Activated CD8-positive, alpha-beta memory T cell treated with anti-CD3 and anti-CD28 coated beads, Interleukin-2, amount 50 U/mL, for 24 hours (primary cell): ENCODE measurements at regions not wholly inside any gene's neighbourhood (a gene's known extent, or its start where the extent isn't known, plus 50 kb on each side); places are given as distances from the start of the nearest gene placed in this dataset.

Experiments
- DNase-seq: peaks from one replicate; pipeline ENCODE4 v3.0.0-alpha.2; 2020; ENCODE audit errors: extremely low read depth

DNA sequence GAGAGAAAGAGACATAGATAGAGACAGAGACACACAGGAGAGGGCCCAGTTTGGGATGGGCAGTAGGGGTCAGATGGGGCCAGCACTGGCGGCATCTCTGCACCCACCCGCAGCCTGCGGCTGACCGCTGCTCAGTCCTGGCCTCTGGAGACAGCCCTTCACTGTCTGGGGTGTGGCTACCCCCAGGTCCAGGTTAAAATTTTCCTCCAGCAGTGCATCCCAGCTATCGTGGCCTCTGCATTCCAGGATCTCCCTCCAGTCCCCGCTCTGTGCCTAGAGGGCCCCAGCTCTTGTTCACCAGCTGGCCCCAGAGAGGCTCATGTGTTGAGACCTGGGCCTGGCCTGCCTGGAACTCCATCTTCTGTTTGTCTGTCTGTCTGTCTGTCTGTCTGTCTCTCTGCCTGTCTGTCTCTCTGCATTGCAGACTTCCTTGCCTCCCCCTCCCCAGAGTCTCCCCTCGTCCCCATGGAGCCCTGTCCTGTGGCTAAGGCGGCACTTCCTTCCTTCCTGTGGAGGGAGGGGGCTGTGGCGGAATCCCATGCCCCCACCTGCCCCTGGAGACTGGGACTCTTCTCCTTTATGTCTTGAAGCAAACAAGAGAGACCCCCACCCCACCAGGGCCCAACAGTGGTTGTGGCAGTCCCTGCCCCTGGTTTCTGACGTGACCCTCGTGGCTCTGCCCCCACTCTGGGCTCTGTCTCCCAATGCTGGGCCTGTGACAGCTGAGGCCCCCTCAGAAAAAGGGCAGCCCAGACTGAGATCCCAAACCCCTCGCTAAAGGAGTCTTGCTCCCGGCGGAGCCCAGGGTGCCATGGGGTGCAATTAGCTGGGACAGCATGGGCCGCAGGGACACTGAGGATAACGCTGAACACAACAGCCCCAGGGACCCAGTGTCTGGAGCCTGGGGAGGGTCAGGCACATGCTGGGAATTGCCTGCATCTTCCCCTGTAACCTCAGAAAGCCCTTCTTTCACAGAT lies 241.8 kb downstream of the NPHP4 start:
- DNase-seq = no peak

GRCh38 chr1:5748286-5749225 lies 243.7 kb downstream of the NPHP4 start:
- DNase-seq = no peak

DNA sequence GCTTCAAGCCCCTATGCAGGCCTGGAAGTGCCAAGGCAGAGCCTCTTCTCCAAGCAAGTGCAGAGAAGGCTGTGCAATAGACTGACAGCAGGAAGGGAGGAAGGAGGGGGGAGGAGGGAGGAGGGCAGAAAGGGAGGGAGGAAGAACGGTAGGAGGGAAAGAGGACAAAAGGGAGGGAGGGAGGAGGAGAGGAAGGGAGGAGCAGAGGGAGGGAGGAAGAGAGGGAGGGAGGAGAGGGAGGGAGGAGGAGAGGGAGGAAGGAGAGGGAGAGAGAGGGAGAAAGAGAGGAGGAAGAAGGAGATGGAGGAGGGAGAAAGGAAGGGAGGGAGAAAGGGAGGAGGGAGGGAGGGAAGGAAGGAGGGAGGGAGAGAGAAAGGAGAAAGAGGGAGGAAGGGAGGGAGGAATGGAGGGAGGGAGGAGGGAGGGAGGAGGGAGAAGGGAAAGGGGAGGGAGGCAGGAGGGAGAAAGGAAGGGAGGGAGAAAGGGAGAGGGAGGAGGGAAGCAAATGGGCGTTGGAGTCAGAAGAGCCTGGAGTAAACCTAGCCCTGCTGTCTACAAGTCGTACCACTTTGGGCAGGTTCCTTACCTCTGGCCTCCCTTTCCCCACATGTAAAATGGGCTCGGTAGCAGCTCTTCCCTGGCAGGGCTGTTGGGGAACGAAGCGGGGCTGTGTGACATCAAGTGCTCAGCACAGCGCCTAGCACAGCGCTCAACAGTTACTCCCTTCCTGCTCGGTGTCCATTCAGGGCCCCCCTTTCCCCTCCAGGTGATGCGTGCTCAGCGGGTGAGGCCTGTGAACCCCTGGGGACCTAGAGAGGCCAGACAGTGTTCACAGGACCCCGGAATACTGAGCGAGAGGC lies 244.6 kb downstream of the NPHP4 start:
- DNase-seq = no peak

- no peak for DNase-seq
Measured at GRCh38 chr1:5746611-5747425, 245.4 kb downstream of the NPHP4 start.

GRCh38 chr1:5745800-5746610 lies 246.2 kb downstream of the NPHP4 start:
- DNase-seq = peak; percentile 14

DNA sequence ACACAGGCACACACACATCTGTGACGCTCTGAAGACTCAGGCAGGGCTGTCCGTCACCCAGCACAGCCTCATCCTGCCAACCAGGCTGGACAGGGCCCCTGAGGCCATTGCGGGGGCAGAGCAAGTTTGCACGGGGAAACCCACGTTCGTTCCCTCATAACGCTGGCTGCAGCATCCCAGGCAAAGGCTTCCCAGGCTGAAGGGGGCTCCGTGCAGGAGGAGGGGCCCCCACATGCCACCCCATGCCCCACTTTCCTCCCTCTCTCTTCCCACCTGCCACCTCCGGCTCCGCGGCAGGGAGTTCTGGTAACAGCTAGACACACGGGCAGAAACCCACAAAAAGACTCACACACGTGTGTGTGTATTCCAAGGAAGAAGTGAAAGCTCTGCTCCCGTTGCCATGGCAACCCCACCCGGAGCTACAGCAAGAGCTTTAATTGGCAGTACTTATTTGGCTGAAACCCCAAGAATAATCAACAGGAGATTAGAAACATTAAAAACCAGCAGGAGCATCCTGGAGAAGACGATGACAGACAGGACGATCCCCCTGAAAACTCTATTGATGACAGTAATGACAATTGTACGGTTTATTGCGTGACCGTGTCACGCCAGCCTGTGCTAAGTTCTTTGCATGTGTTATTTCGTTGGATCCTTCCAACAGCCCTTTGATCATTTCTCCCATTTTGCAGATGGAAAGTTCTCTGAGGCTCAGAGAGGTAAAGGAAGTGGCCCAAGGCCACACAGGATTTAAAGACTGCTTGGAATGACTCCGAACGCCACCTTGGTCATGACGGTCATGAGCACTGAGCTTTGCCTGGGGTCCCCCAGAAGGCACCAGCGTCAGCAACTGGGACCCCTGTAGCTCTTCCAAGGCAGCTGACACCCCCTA lies 247.1 kb downstream of the NPHP4 start:
- DNase-seq = no peak

GRCh38 chr1:5744341-5744740 lies 247.9 kb downstream of the NPHP4 start:
- no peak for DNase-seq

GRCh38 chr1:5743435-5744095 lies 248.7 kb downstream of the NPHP4 start:
- no peak for DNase-seq

GRCh38 chr1:5742801-5743200 lies 249.4 kb downstream of the NPHP4 start:
- no peak for DNase-seq

GRCh38 chr1:5742032-5742431 lies 250.2 kb downstream of the NPHP4 start:
- DNase-seq = no peak

- DNase-seq = no peak
Measured at GRCh38 chr1:5740865-5741860, 251.1 kb downstream of the NPHP4 start.

GRCh38 chr1:5740450-5740849 lies 251.8 kb downstream of the NPHP4 start:
- no peak for DNase-seq

DNA sequence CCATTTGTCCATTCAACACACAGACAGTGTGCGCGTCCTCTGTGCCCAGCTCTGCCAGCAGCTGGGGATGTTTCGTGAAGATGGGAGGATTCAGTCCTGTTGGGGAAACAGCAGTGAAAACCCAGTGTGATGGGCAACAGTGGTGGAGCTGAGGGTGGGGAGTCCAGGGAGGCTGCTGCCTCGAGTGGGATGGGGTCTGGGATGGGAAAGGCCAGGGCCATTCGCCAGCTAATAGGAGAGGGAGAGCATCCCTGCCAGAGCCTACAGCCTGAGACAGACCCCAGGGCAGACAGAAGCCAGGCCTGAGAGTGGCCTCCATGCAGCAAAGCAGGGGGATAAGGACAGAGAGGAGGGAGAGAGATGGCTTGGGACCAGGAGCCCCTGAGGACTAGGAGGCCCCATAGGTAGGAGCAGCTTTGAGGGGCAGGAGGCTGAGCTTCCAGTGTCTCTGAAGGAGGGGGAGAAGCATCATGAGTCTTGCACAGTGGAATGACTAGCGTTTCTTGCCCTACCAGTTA lies 252.6 kb downstream of the NPHP4 start:
- no peak for DNase-seq

- no peak for DNase-seq
Measured at GRCh38 chr1:5738911-5739462, 253.2 kb downstream of the NPHP4 start.

DNA sequence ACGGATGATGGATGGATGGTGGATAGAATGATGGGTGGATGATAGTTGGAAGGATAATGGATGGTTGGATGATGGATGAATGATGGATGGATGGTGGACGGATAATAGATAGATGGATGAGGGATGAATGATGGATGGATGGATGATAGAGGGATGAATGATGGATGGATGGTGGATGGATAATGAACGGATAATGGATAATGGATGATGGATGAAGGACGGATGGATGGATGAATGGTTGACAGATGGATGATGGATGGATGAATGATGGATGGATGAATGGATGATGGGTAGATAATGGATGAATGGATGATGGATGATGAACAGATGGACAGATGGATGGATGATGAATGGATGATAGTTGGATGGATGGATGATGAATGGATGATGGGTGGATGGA lies 255.1 kb downstream of the NPHP4 start:
- no peak for DNase-seq

DNA sequence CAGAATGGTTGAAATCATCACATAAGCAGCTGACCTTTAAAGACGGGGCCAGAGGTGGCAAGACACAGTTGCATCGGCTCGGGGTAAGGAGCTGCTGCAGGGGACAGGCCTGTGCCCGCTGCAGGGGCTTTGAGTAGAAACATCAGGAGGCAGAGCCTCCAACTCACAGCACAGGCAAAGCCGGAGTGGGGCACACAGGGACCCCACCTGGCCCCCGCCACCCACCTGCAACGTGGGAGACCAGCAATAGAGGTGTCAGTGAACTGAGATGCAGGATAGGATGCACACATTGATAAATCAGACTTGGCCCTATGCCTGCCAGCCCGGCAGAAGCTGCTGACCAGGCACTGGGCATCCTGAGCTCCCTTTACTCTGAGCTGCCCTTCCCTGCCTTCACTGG lies 257.2 kb downstream of the NPHP4 start:
- no peak for DNase-seq
